CD4-positive, CD25-positive, alpha-beta regulatory T cell (primary cell): ENCODE measurements at regions not wholly inside any gene's neighbourhood (a gene's known extent, or its start where the extent isn't known, plus 50 kb on each side); places are given as distances from the start of the nearest gene placed in this dataset.

ENCODE experiments used
- ATAC-seq, 2 donors: fragments of 150-1000 bp; cut with Tn5 transposase; one replicate each; pipeline ENCODE4 v1.10.0; 2021; ENCODE audit warnings: low read depth in 2 of 2, moderate number of reproducible peaks in 2 of 2, moderate library complexity in 1 of 2
- DNase-seq, 3 donors: peaks; one replicate each; pipeline versions ENCODE4 v3.0.0 to v3.0.0-alpha.2; 2012 to 2022; ENCODE audit warnings: mixed read lengths in 1 of 3
- H3K27ac ChIP-seq: one replicate; pipeline ENCODE4 v1.7.0; 2013; ENCODE audit warnings: mild to moderate bottlenecking, low read length; ENCODE audit not compliant: insufficient read depth, poor library complexity, severe bottlenecking
- H3K27me3 ChIP-seq: one replicate; pipeline ENCODE4 v1.7.0; 2013; ENCODE audit warnings: low read length; ENCODE audit not compliant: control insufficient read depth, insufficient read depth
- H3K36me3 ChIP-seq: one replicate; pipeline ENCODE4 v1.7.0; 2013; ENCODE audit warnings: mild to moderate bottlenecking, low read length, moderate library complexity; ENCODE audit not compliant: control insufficient read depth, insufficient read depth
- H3K4me1 ChIP-seq: 2 replicates; pipeline ENCODE4 v1.7.0; 2013; ENCODE audit warnings: mild to moderate bottlenecking, low read length; ENCODE audit not compliant: insufficient read depth, control insufficient read depth, poor library complexity, severe bottlenecking
- H3K4me3 ChIP-seq: one replicate; pipeline ENCODE4 v1.7.0; 2013; ENCODE audit warnings: low read depth, mild to moderate bottlenecking, low read length, moderate library complexity
- H3K9me3 ChIP-seq, 2 experiments: 1 replicate in 1 of 2; 2 replicates in 1 of 2; pipeline ENCODE4 v1.7.0; 2013; ENCODE audit warnings: low read length in 2 of 2, mild to moderate bottlenecking in 1 of 2, moderate library complexity in 1 of 2; ENCODE audit not compliant: control insufficient read depth in 2 of 2
- H3K27ac Mint-ChIP-seq, 3 donors: one replicate each; pipeline ENCODE4 v1.8.0; 2020 to 2022; ENCODE audit warnings: mild to moderate bottlenecking in 3 of 3, mixed read lengths in 3 of 3, moderate library complexity in 2 of 3
- H3K27me3 Mint-ChIP-seq: one replicate; pipeline ENCODE4 v1.8.0; 2022; ENCODE audit warnings: mild to moderate bottlenecking, mixed read lengths
- H3K36me3 Mint-ChIP-seq: one replicate; pipeline ENCODE4 v1.8.0; 2020; ENCODE audit warnings: mixed read lengths
- H3K4me1 Mint-ChIP-seq, 4 donors: one replicate each; pipeline ENCODE4 v1.8.0; 2020 to 2022; ENCODE audit warnings: mixed read lengths in 4 of 4, mild to moderate bottlenecking in 1 of 4
- H3K4me3 Mint-ChIP-seq, 4 donors: one replicate each; pipeline ENCODE4 v1.8.0; 2020 to 2022; ENCODE audit warnings: mild to moderate bottlenecking in 4 of 4, mixed read lengths in 4 of 4, moderate library complexity in 3 of 4
- H3K9me3 Mint-ChIP-seq, 7 donors: one replicate each; pipeline ENCODE4 v1.8.0; 2020 to 2022; ENCODE audit warnings: mixed read lengths in 7 of 7, mild to moderate bottlenecking in 3 of 7, moderate library complexity in 2 of 7

- DNase-seq (no peak), ATAC-seq (no peak)
- Mint-ChIP-seq H3K27ac (no peak overlapping the region), H3K4me1 (peaks cover 0 to 2% (median 0%) of the 10 kb centered on the region in 4 donors), H3K9me3 (no peaks in the 10 kb centered on the region), H3K36me3 (peaks cover 3% of the 10 kb centered on the region), H3K4me3 (no peak overlapping the region), H3K27me3 (peaks cover 26% of the 10 kb centered on the region)
- Histone ChIP-seq H3K27me3 (no peaks in the 10 kb centered on the region), H3K9me3 (no peaks in the 10 kb centered on the region), H3K27ac (no peak overlapping the region), H3K4me3 (no peak overlapping the region), H3K36me3 (no peaks in the 10 kb centered on the region), H3K4me1 (no peaks in the 10 kb centered on the region)
Measured at GRCh38 chr6:44009425-44010321, 117.6 kb downstream of the MRPL14 start.

- Histone ChIP-seq H3K27me3 (peaks cover 3% of the 10 kb centered on the region), H3K9me3 (no peaks in the 10 kb centered on the region), H3K4me3 (no peak overlapping the region), H3K4me1 (no peaks in the 10 kb centered on the region), H3K27ac (no peak overlapping the region), H3K36me3 (no peaks in the 10 kb centered on the region)
- no peaks in the 10 kb centered on the region for H3K9me3 Mint-ChIP-seq
- ATAC-seq = no peak
- DNase-seq = no peak
- peaks cover 3% of the 10 kb centered on the region for H3K36me3 Mint-ChIP-seq
- peak overlapping the region in 1 of 4 donors; percentile 12 for H3K4me3 Mint-ChIP-seq
- H3K4me1 Mint-ChIP-seq = peaks cover 0 to 4% (median 2%) of the 10 kb centered on the region in 4 donors
- peaks cover 30% of the 10 kb centered on the region for H3K27me3 Mint-ChIP-seq
- H3K27ac Mint-ChIP-seq = no peak overlapping the region
Measured at GRCh38 chr6:44008821-44009370, 118.4 kb downstream of the MRPL14 start.

GRCh38 chr6:44007818-44008621, 119.2 kb downstream of the MRPL14 start:
- Mint-ChIP-seq H3K4me1 (peaks cover 0 to 9% (median 4%) of the 10 kb centered on the region in 4 donors), H3K9me3 (no peaks in the 10 kb centered on the region), H3K27ac (no peak overlapping the region), H3K27me3 (peaks cover 33% of the 10 kb centered on the region), H3K36me3 (peaks cover 3% of the 10 kb centered on the region), H3K4me3 (no peak overlapping the region)
- ATAC-seq = no peak
- no peak for DNase-seq
- Histone ChIP-seq H3K4me3 (no peak overlapping the region), H3K27ac (no peak overlapping the region), H3K4me1 (peaks cover 6% of the 10 kb centered on the region), H3K9me3 (no peaks in the 10 kb centered on the region), H3K36me3 (no peaks in the 10 kb centered on the region), H3K27me3 (peaks cover 7% of the 10 kb centered on the region)

DNA sequence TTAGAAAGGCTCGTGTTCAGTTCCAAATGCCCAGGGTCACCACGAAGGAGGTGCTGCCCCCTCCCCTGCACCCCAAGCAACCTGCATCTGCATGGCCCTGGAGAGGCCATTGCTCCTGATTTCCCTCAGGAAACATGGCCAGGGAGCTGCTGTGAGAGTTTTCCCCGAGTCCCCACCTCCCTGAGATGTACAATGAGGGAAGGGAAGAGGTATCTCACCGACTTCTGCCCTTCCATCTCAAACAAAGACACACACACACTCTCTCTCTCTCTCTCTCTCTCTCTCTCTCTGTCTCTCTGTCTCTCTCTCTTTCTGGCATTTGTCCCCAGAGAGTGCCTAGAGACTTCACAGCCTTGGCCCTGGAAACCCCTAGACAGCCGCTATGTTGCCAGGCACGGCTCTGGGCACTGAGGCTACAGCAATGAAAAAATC, 120.4 kb downstream of the MRPL14 start:
- Mint-ChIP-seq H3K27ac (no peak overlapping the region), H3K36me3 (peaks cover 3% of the 10 kb centered on the region), H3K4me1 (peaks cover 0 to 10% (median 5%) of the 10 kb centered on the region in 4 donors), H3K4me3 (no peak overlapping the region), H3K27me3 (peaks cover 35% of the 10 kb centered on the region), H3K9me3 (no peaks in the 10 kb centered on the region)
- Histone ChIP-seq H3K4me1 (peaks cover 17% of the 10 kb centered on the region), H3K4me3 (no peak overlapping the region), H3K27ac (no peak overlapping the region), H3K9me3 (no peaks in the 10 kb centered on the region), H3K36me3 (no peaks in the 10 kb centered on the region), H3K27me3 (peaks cover 7% of the 10 kb centered on the region)
- ATAC-seq (no peak), DNase-seq (no peak)

- H3K9me3 Mint-ChIP-seq = no peaks in the 10 kb centered on the region
- no peaks in the 10 kb centered on the region for H3K36me3 ChIP-seq
- H3K27me3 Mint-ChIP-seq = peaks cover 37% of the 10 kb centered on the region
- no peak for DNase-seq
- H3K4me3 ChIP-seq = no peak overlapping the region
- H3K4me1 Mint-ChIP-seq = peaks cover 0 to 14% (median 7%) of the 10 kb centered on the region in 4 donors
- peaks cover 9% of the 10 kb centered on the region for H3K27me3 ChIP-seq
- H3K4me1 ChIP-seq = peaks cover 18% of the 10 kb centered on the region
- H3K27ac Mint-ChIP-seq = no peak overlapping the region
- H3K36me3 Mint-ChIP-seq = peaks cover 3% of the 10 kb centered on the region
- H3K27ac ChIP-seq = no peak overlapping the region
- H3K9me3 ChIP-seq = no peaks in the 10 kb centered on the region
- no peak for ATAC-seq
- no peak overlapping the region for H3K4me3 Mint-ChIP-seq
Measured at GRCh38 chr6:44006123-44006871, 121.0 kb downstream of the MRPL14 start.

DNA sequence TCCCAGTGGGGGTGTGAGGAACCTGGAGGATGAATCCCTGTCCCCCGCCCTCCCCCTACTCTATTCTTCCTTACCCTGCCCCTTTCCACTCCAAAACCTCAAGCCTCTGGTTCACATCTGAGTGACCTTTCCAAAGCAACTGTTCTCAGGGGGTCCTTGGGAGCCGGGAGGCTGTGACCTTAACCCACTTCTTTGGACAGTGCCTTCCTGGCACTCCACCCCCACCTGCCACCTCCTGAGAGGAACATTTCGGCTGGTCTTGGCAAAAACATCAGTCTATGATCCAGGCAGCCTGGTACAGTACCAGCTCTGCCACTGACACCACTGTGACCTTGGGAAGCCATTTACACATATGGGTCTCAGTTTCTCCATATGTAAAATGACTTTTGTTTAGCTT, 121.7 kb downstream of the MRPL14 start:
- no peaks in the 10 kb centered on the region for H3K36me3 ChIP-seq
- no peak overlapping the region for H3K4me3 Mint-ChIP-seq
- H3K27ac ChIP-seq = no peak overlapping the region
- H3K36me3 Mint-ChIP-seq = peaks cover 3% of the 10 kb centered on the region
- peaks cover 18% of the 10 kb centered on the region for H3K4me1 ChIP-seq
- peaks cover 0 to 1% (median 0%) of the 10 kb centered on the region in 7 donors for H3K9me3 Mint-ChIP-seq
- ATAC-seq = no peak
- no peaks in the 10 kb centered on the region for H3K9me3 ChIP-seq
- H3K4me1 Mint-ChIP-seq = peaks cover 0 to 15% (median 8%) of the 10 kb centered on the region in 4 donors
- no peak for DNase-seq
- H3K27me3 ChIP-seq = peaks cover 9% of the 10 kb centered on the region
- H3K27me3 Mint-ChIP-seq = peaks cover 43% of the 10 kb centered on the region
- no peak overlapping the region for H3K27ac Mint-ChIP-seq
- H3K4me3 ChIP-seq = no peak overlapping the region
